ENCODE measurements at regions not wholly inside any gene's neighbourhood (a gene's known extent, or its start where the extent isn't known, plus 50 kb on each side); places are given as distances from the start of the nearest gene placed in this dataset.

GRCh38 chr18:74023220-74023619 is 124.4 kb downstream of the FBXO15 start:
- H3K9me3 Mint-ChIP-seq, result no peaks in the 10 kb centered on the region
- ATAC-seq (no peak), DNase-seq (ENCODE audit: low spot score) (no peak)
- no peak overlapping the region for H3K4me3 Mint-ChIP-seq
- no peaks in the 10 kb centered on the region for H3K36me3 Mint-ChIP-seq
- no peak overlapping the region for H3K27ac Mint-ChIP-seq
- no peaks in the 10 kb centered on the region for H3K4me1 Mint-ChIP-seq (ENCODE audit: low read depth in 2 of 2)
- peaks cover 2 to 26% of the 10 kb centered on the region in 2 donors for H3K27me3 Mint-ChIP-seq

- Mint-ChIP-seq H3K36me3 (no peaks in the 10 kb centered on the region), H3K9me3 (no peaks in the 10 kb centered on the region), H3K4me1 (ENCODE audit: low read depth in 2 of 2) (no peaks in the 10 kb centered on the region), H3K27me3 (peaks cover 4 to 5% of the 10 kb centered on the region in 2 donors), H3K4me3 (no peak overlapping the region), H3K27ac (no peak overlapping the region)
- ATAC-seq (no peak), DNase-seq (ENCODE audit: low spot score) (no peak)
Measured at GRCh38 chr18:74019864-74020263, 127.8 kb downstream of the FBXO15 start.

- Mint-ChIP-seq H3K27me3 (peaks cover 0 to 5% of the 10 kb centered on the region in 2 donors), H3K27ac (no peak overlapping the region), H3K9me3 (no peaks in the 10 kb centered on the region), H3K4me1 (ENCODE audit: low read depth in 2 of 2) (no peaks in the 10 kb centered on the region), H3K4me3 (no peak overlapping the region), H3K36me3 (no peaks in the 10 kb centered on the region)
- DNase-seq (ENCODE audit: low spot score), result no peak
- ATAC-seq, result no peak
Measured at GRCh38 chr18:74013955-74014354, 133.7 kb downstream of the FBXO15 start.

GRCh38 chr18:74012954-74013630 is 134.5 kb downstream of the FBXO15 start:
- Mint-ChIP-seq H3K36me3 (no peaks in the 10 kb centered on the region), H3K27me3 (peaks cover 0 to 5% of the 10 kb centered on the region in 2 donors), H3K9me3 (no peaks in the 10 kb centered on the region), H3K4me3 (no peak overlapping the region), H3K4me1 (ENCODE audit: low read depth in 2 of 2) (no peaks in the 10 kb centered on the region), H3K27ac (no peak overlapping the region)
- ATAC-seq (no peak), DNase-seq (ENCODE audit: low spot score) (no peak)

- H3K27me3 Mint-ChIP-seq, result no peaks in the 10 kb centered on the region
Measured at GRCh38 chr18:74006143-74006542, 141.5 kb downstream of the FBXO15 start.

DNA sequence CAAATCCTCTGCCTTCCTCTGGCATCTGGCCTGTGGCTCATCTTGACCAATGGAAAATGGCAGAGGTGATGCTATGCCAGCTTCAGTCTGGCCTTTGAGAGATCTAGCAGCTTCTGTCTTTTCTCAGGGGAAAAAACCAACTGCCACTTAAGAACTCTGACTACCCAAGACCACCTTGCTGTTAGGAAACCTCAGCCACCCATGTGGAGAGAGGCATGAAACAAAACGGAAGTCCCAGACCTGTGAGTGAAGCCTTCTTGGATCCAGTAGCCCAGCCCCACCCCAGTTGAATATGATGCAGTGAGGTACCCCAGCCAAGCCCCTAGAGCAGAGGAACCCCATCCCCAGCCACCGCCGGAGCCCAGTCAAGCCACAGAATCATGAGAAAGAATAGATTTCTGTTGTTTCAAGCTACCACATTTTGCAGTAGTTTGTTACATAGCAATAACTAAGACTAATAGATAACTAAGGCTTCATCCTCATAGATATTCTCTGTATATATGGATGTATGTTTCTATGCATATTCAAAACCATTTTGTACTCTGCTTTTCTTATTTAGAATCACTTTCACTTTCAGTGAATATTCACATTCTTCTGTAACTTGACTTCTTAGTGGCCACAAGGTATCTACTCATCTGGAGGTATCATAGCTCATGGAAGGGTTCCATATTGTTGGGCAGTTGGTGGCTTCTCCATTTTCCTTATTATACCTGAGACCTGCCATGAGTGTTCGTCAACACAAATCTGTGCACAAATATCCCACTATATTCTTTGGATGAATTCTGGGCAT is 142.1 kb downstream of the FBXO15 start:
- DNase-seq (ENCODE audit: low spot score) (no peak), ATAC-seq (no peak)
- Mint-ChIP-seq H3K9me3 (peaks cover 2% of the 10 kb centered on the region), H3K27ac (no peak overlapping the region), H3K27me3 (no peaks in the 10 kb centered on the region), H3K4me1 (ENCODE audit: low read depth in 2 of 2) (no peaks in the 10 kb centered on the region), H3K4me3 (no peak overlapping the region), H3K36me3 (no peaks in the 10 kb centered on the region)

More at GRCh38 chr18:74006143-74006542, 141.5 kb downstream of the FBXO15 start:
- Mint-ChIP-seq H3K27ac (no peak overlapping the region), H3K4me1 (ENCODE audit: low read depth in 2 of 2) (no peaks in the 10 kb centered on the region), H3K9me3 (peaks cover 2% of the 10 kb centered on the region), H3K4me3 (no peak overlapping the region), H3K36me3 (no peaks in the 10 kb centered on the region)
- DNase-seq (ENCODE audit: low spot score) (no peak), ATAC-seq (no peak)

DNA sequence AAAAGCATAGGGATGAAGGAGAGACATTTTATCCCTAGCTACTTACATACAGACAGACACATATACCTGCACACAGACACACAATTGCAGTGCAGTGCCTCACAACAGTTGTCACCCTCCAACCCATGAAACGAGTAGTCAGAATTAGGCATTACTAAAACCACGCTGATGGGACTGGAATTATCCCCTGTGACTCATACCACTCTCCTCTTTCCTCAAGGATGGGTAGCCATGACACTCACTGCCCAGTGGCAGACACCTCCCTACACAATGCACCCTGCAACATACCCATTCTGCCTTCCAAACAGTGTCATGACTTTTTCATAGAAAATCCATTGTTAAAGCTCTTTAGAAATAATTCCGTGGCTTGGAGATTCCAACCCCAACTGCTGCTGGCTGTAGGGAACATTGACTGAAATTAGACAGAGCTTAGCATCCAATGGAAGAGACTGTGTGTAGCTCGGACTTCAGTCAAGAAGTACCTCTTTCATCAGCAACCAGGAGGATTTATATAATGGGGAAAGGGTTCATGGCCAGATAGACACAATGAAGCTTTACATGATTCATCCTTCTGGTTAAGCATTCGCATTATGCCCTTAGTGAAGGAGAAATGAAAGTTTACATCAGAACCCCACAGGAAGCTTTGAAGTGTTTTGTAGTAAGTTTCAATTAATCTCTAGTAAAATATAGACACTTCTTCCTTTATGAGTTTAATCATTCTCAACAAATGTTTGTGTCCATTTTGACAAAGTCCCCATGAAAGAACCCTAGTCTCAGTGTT is 155.2 kb downstream of the FBXO15 start:
- peaks cover 4% of the 10 kb centered on the region for H3K9me3 Mint-ChIP-seq
- ATAC-seq, result no peak
- peaks cover 0 to 7% of the 10 kb centered on the region in 2 donors for H3K27me3 Mint-ChIP-seq
- no peaks in the 10 kb centered on the region for H3K4me1 Mint-ChIP-seq (ENCODE audit: low read depth in 2 of 2)
- no peak for DNase-seq (ENCODE audit: low spot score)
- H3K27ac Mint-ChIP-seq, result no peak overlapping the region
- H3K36me3 Mint-ChIP-seq, result no peaks in the 10 kb centered on the region
- H3K4me3 Mint-ChIP-seq, result no peak overlapping the region

DNA sequence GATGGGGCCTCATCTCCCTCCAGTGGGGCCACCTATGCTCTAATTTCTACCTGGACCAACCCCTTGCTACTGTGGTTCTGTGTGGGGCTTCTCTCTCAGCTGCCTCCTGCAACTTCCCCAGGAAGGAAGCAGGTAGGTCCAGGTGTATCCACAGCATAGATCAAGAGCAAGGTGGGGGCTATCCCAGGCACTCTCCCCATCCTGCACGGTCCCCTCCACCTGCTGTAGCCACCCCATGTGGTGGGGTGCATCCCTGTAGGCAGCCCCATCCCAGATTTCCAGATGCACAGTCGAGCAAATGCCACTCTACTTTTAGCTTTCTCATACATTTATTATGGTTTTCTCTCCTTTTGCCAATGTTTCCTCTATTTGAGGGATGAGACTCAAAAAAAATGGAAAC is 156.1 kb downstream of the FBXO15 start:
- Mint-ChIP-seq H3K4me3 (no peak overlapping the region), H3K27ac (no peak overlapping the region), H3K9me3 (peaks cover 3% of the 10 kb centered on the region), H3K4me1 (ENCODE audit: low read depth in 2 of 2) (no peaks in the 10 kb centered on the region), H3K36me3 (no peaks in the 10 kb centered on the region), H3K27me3 (peaks cover 0 to 7% of the 10 kb centered on the region in 2 donors)
- DNase-seq (ENCODE audit: low spot score), result no peak
- ATAC-seq, result no peak

DNA sequence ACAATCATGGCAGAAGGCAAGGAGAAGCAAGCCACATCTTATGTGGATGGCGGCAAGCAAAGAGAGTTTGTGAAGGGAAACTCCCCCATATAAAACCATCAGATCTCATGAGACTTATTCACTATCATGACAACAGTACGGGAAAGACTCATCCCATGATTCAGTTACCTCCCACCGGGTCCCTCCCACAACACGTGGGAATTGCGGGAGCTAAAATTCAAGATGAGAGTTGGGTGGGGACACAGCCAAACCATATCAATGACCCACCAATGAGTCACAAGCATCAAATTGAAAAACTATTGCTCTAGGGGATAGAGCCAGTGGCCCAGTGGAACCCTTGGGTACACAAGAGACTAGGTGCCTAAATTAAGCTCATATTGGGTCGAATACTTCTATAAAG is 157.4 kb downstream of the FBXO15 start:
- Mint-ChIP-seq H3K4me3 (no peak overlapping the region), H3K36me3 (no peaks in the 10 kb centered on the region), H3K4me1 (ENCODE audit: low read depth in 2 of 2) (no peaks in the 10 kb centered on the region), H3K27me3 (peaks cover 0 to 7% of the 10 kb centered on the region in 2 donors), H3K27ac (no peak overlapping the region), H3K9me3 (peaks cover 3% of the 10 kb centered on the region)
- ATAC-seq (no peak), DNase-seq (ENCODE audit: low spot score) (no peak)

DNA sequence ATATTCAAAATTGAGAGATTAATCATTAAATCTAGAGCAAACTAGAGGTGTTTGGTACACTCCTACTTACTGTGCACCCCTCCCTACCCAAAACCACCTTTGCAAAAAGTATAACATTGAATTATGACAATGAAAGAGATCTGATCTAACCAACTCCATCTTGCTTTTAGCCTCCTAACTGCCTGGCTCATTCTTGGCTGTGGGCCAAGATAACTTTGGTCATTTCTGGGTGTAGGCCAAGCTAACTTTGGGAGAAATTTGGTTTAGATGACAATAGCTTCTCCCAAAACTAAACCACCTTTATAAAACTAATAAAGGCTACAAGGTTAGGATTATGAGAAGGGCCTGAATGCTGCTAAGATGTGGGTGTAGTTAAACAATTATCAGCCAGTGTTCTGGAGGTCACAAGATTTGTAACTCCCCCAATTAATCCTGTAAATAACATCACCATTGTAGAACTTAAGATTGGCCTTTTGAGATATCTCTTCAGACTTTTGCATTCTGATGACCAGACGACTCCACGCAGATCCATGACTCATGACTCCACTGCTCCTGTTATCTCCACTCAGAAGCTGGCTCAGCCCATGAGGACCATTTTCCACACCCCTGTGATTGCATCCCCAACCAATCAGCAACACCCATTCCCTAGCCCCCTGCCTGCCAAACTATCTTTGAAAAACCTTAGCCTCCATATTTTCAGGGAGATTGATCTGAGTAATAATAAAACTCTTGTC is 160.2 kb downstream of the FBXO15 start:
- H3K27me3 Mint-ChIP-seq, result peaks cover 0 to 7% of the 10 kb centered on the region in 2 donors

DNA sequence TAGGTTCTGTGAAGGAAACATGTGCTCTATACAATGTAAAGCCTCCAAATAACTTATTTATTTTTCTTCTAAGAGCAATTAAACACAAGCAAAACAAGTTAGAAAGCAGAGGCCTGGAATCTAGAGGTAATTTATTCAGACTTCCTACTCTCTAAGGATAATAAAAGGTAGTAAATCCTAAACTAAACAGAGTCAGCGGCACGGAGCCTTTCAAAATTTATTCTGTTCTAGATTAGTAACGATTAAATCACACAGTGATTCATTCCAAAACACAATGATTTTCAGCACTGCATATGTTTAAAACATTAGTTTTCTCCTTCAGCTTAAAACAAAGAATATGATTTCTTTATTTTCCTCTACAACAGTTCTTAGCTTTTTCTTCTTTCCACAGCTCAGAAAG is 160.9 kb downstream of the FBXO15 start:
- no peak overlapping the region for H3K27ac Mint-ChIP-seq
- DNase-seq (ENCODE audit: low spot score) (no peak), ATAC-seq (no peak)
- H3K36me3 Mint-ChIP-seq, result no peaks in the 10 kb centered on the region
- H3K4me3 Mint-ChIP-seq, result no peak overlapping the region
- no peaks in the 10 kb centered on the region for H3K9me3 Mint-ChIP-seq
- H3K27me3 Mint-ChIP-seq, result peaks cover 0 to under 1% of the 10 kb centered on the region in 2 donors
- H3K4me1 Mint-ChIP-seq (ENCODE audit: low read depth in 2 of 2), result no peaks in the 10 kb centered on the region

More for the DNA sequence above, 160.2 kb downstream of the FBXO15 start:
- no peak for DNase-seq (ENCODE audit: low spot score)
- Mint-ChIP-seq H3K9me3 (peaks cover 3% of the 10 kb centered on the region), H3K4me1 (ENCODE audit: low read depth in 2 of 2) (no peaks in the 10 kb centered on the region), H3K36me3 (no peaks in the 10 kb centered on the region), H3K4me3 (no peak overlapping the region), H3K27ac (no peak overlapping the region)
- no peak for ATAC-seq

- no peaks in the 10 kb centered on the region for H3K9me3 Mint-ChIP-seq
- no peak overlapping the region for H3K27ac Mint-ChIP-seq
- no peaks in the 10 kb centered on the region for H3K27me3 Mint-ChIP-seq
- no peaks in the 10 kb centered on the region for H3K36me3 Mint-ChIP-seq
- no peaks in the 10 kb centered on the region for H3K4me1 Mint-ChIP-seq (ENCODE audit: low read depth in 2 of 2)
- no peak for DNase-seq (ENCODE audit: low spot score)
- no peak overlapping the region for H3K4me3 Mint-ChIP-seq
- ATAC-seq, result no peak
Measured at GRCh38 chr18:73985855-73986625, 161.6 kb downstream of the FBXO15 start.

- Mint-ChIP-seq H3K4me3 (no peak overlapping the region), H3K27ac (no peak overlapping the region), H3K27me3 (peaks cover 0 to 2% of the 10 kb centered on the region in 2 donors), H3K36me3 (no peaks in the 10 kb centered on the region), H3K9me3 (no peaks in the 10 kb centered on the region), H3K4me1 (ENCODE audit: low read depth in 2 of 2) (no peaks in the 10 kb centered on the region)
- DNase-seq (ENCODE audit: low spot score) (no peak), ATAC-seq (no peak)
Measured at GRCh38 chr18:73983970-73984369, 163.7 kb downstream of the FBXO15 start.

Measured in natural killer cell treated with Interleukin-12 subunit alpha and Interleukin-12 subunit beta and Interleukin-15 and Interleukin-18, amount 100 ng/mL, for 72 hours (primary cell).